ENCODE measurements at regions not wholly inside any gene's neighbourhood (a gene's known extent, or its start where the extent isn't known, plus 50 kb on each side); places are given as distances from the start of the nearest gene placed in this dataset.

DNA sequence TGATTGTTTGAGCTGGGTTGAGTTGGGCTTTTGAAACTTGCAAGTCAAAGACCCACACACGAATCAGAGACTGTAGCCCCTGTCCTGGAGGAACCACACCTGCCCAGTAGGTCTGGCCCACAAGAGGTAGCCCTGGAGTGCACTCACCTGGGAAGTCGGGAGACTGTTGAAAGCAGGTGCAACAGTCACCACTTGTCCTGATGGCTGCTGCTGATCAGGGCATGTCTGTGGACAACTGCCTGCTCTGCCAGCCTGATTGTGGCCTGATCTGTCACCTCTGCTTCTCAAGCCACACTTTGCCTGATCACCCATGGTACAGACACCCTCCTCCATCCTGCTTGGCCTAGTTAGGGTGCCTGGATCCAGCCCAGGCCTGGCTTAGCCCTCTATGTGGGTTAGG, 105.0 kb upstream of the HAAO start:
- no peak for DNase-seq (ENCODE audit: low read depth)

- no peak for DNase-seq (ENCODE audit: low read depth)
Measured at GRCh38 chr2:42895791-42896135, 103.4 kb upstream of the HAAO start.

- no peak for DNase-seq (ENCODE audit: low read depth)
Measured at GRCh38 chr2:42895134-42895790, 102.9 kb upstream of the HAAO start.

DNA sequence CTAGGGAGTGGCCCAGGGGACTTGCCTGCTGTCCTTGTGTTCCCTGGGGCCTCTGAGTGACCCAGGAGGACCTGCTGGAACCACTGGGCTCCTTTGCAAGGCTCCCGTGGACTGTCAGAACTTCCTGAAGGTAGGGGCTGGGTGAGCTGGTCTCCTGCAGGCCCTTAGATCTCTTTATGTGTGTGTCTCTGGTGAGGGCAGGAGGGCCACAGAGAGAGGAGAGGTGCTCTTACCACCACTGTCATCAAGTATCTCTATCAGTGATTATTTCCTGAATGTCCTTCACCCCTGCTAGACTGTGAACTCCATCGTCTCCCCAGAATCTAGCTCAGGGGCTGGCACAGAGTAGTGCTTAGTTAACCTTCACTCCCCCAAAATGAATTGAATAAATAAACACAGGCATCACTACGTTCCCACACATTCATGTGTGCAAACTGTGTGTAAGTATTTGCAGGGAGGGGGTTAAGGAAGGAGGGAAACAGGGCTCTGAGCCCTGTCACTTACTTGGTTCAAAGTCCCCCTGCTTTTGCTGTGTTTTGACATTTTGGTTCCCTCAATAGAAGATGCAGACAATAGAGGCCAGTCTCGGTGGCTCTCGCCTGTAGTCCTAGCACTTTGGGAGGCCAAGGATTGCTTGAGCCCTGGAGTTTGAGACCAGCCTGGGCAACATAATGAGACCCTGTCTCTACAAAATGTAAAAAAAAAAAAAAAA, 100.8 kb upstream of the HAAO start:
- no peak for DNase-seq (ENCODE audit: low read depth)

DNA sequence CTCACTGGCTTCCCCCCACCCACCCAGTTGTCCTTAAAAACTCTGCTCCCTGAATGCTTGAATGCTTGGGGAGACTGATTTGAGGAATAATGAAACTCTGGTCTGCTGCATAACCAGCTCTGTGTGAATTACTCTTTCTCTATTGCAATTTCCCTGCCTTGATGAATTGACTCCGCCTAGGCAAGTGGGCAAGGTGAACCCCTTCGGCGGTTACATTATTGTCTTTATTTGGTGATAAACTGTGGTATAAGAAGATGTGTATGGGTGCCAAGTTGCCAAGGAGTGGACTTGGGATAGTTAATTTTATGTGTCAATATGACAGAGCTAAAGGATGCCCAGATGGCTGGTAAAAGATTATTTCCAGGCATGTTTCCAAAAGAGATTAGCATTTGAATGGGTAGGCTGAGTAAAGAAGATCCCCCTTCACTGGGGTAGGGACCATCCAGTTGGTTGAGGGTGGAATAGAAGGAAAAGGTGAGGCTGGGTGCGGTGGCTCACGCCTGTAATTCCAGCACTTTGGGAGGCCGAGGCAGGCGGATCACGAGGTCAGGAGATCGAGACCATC, 98.5 kb upstream of the HAAO start:
- no peak for DNase-seq (ENCODE audit: low read depth)

- no peak for DNase-seq (ENCODE audit: low read depth)
Measured at GRCh38 chr2:42888321-42889245, 96.2 kb upstream of the HAAO start.

DNA sequence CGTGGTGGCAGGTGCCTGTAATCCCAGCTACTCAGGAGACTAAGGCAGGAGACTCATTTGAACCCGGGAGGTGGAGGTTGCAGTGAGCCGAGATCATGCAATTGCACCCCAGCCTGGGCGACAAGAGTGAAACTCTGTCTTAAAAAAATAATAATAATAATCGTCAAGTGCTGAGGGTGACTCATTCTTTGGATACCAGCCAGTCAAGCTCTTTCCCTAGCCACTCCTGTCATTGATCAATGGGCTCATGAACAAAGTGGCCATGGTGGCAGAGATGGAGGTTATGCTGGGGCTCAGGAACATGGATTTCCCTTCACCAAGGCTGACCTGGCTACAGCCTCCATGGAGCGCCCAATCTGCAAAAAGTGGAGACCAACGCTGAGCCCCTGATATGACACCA, 94.5 kb upstream of the HAAO start:
- no peak for DNase-seq (ENCODE audit: low read depth)

DNA sequence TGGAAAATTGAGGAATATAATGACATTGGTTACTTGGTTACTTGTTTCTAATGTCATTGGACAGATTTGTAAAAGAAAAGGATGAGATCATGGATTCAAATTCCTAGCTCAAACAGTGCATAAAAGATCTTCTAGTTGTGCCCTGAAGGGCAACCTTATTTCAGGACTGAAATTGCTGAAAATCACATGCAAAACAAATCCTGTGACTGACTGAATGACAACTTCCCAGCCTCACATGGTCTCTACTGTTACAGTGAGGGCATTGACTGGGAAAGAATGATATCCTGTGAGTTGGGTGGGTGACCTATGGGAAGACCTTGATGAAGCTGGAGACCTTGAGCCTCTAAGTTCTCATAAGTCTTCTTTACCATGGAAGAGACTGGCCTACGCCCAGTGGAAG, 90.4 kb upstream of the HAAO start:
- no peak for DNase-seq (ENCODE audit: low read depth)

GRCh38 chr2:42881732-42882131, 89.3 kb upstream of the HAAO start:
- no peak for DNase-seq (ENCODE audit: low read depth)

DNA sequence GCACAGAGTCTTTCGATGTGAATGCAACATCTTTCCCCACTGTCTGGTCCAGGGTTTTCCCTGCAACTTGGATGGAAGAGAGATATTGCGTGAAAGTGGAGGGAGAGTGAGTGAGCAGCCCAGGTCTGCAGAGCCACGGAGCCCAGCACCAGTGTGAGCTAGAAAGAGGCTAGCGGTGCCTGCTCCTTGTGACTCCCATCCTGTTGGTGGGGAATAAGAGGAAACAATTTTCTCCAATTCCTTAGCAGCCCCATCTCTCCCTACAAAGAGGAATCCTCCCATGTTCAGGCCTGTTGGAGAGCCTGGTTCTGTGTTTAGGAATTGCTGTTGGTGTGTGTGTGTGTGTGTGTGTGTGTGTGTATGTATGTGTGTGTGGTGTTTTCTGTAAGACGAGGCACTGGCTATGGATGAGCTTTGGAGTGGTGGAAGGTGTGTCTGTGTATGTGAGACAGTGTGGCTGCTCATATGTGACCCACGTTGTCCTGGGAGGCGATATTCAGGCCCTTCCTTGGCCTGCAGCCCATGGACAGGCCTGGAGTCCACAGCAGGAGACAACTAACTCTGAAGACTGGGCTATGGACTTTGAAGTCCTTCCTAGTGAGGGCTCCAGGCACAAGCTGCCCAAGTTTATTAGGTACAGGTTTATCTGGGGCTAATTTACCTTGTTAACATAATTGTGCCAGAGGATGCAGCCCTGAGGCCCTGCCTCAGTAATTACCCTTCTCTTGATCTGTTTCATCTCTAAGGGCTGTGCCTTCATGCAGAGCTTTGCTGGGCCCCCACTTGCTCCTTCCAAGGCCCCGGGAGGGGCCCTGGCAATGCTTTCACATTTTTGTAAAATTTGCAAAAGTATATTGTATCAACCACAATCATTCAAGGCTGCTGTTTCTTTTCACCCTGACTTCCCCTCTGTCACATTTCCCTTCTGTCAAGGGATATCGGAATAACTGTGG, 88.6 kb upstream of the HAAO start:
- DNase-seq (ENCODE audit: low read depth), result no peak

DNA sequence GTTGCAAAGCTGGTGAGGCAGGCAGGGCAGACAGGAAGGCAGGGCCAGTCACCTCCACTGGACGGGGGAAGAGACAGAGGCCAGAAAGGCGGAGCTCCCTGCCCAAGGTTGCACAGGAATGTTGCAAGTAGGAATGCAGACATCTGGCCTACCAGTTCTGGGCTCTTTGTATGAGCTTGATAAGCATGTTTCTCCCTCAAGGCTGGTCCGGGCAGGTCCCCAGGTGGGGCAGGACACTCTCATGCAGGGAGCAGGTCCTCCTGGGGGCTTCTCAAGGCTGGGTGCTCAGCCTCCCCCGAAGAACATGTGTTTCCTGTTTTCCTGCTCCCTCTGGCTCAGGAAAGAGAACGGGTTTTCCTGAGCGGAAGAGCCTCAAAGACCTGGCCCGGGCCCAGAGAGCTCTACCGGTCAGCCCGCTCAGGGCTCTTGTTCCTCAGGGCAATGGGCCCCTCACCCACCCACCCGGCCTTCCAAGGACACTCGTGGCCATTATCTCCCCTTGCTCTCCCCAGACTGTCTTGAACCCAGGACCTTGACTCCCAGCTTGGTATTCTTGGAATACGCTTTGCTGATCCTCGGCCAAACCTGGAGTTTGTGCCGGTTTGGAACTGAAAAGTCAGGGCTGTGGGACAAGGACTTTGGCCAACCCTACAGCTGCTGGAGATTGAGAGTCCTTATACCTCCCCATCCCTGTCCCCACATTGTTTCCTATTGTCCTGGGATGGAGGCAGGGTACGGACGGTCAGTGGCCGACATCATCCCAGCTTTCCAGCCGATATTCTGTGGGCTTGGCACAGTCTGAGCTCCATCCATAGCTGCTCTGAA, 87.7 kb upstream of the HAAO start:
- DNase-seq (ENCODE audit: low read depth), result no peak

DNA sequence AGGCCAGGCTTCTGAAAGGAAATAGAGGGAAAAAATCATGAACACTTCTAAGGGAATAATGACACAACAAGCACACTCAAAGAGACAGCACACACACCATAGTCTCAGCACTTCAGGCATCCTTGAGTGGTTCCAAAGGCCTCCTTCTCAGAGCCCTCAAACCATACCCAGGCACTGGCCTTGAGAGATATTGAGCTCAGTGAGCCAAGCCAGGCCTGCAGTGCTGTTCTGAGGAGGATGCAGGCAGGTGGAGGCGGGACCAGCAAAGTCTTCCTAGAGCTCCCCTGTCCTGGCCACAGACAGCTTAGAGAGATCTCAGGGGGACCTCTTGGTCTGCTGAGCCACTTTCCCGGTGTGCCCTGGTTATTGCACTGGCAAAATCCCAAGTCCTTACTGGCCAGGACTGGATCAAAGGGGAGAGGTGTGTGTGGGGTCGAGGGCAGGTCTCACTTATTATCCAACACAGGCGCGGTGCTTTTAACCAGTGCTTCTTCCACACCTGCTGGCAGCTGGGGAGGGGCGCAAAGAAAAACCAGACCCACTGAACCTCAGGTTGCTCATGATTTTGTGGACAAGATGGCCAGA, 86.8 kb upstream of the HAAO start:
- DNase-seq (ENCODE audit: low read depth), result no peak

DNA sequence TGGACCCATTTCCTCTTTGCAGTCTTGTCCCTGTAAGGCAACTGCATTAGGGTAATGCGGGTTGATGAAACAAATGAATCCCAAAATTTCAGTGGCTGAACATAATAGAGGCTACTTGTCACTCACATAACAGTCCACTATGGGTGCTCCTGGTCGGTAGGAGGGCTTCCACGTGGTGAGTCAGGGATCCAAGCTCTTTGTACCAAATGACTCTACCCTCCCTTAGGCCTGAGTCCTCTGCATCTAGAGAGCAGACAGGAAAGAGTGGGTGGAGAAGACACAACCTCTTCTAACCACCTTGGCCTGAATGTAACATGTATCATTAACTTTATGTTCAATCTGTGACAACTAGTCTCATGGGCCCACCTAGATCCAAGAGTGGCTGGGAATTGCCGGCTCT, 86.2 kb upstream of the HAAO start:
- no peak for DNase-seq (ENCODE audit: low read depth)

DNA sequence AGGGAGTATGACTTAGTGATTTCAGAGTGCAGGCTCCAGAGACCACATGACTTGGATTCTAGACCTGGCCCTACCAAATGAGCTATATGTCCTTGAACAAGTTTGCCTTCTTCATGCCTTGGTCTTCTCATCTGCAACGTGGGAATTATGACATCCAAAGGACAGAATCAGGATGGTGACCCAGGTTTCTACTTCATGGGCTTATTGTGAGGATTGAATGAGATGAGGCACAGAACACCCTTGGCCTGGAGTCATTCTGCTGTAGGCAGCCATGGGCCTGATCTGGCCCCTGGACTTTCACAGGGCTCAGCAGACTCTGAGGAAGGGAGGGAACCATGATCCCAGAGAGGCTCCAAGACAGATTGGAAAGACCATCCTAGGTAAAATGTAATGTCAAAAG, 85.6 kb upstream of the HAAO start:
- DNase-seq (ENCODE audit: low read depth), result no peak

DNA sequence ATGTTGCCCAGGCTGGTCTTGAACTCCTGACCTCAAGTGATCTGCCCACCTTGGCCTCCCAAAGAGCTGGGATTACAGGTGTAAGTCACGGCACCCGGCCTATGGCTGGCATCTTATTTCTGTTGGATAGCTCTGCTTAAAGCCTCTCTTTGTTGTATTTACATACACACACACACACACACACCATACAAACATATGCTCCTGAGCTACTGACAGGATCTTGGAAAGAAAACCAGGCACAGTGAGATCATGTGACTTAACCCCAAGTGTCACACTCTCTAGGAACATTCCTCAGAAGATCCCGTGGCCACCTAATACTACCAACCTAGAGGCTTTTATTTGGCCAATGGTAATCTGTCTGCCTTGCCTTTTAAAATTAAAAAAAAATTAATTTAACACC, 85.1 kb upstream of the HAAO start:
- no peak for DNase-seq (ENCODE audit: low read depth)

DNA sequence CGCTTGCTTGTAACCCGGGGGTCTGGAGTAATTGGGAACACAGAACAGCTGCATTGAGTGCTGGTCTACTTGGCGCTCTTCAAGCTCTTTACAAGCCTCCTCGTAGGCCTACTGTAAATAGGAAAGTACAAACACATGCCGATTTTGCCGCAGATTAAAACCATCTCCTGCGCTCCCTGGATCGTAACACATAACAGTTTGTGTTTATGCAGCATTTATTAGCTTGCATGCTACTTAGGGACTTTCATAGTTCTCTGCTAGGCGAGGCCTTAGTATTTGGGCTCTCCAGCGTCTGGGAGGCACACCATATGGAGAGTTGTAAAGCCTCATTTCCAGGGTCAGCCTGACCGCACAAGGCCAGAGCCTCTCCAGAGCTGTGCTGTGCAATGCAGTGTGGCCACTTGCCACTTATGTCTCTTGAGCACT, 84.0 kb upstream of the HAAO start:
- no peak for DNase-seq (ENCODE audit: low read depth)

DNA sequence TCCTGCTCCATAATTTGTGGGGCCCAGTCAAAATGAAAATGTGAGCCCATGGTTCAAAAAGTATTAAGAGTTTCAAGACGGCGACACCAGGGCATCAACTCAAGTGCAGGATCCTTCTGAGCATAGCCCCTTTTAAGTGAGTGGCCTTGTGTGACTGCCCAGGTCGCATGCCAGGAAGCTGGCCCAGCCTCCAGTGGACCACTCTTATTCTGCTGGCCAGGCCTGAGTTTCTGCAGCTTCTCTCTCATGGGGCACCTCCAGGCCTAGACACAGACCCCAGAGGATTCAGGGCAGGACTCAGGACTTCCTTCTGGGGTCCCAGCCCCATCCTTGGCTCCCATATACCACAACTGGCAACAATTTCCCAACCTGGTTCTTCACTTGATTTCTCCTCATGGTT, 83.5 kb upstream of the HAAO start:
- DNase-seq (ENCODE audit: low read depth), result no peak

DNA sequence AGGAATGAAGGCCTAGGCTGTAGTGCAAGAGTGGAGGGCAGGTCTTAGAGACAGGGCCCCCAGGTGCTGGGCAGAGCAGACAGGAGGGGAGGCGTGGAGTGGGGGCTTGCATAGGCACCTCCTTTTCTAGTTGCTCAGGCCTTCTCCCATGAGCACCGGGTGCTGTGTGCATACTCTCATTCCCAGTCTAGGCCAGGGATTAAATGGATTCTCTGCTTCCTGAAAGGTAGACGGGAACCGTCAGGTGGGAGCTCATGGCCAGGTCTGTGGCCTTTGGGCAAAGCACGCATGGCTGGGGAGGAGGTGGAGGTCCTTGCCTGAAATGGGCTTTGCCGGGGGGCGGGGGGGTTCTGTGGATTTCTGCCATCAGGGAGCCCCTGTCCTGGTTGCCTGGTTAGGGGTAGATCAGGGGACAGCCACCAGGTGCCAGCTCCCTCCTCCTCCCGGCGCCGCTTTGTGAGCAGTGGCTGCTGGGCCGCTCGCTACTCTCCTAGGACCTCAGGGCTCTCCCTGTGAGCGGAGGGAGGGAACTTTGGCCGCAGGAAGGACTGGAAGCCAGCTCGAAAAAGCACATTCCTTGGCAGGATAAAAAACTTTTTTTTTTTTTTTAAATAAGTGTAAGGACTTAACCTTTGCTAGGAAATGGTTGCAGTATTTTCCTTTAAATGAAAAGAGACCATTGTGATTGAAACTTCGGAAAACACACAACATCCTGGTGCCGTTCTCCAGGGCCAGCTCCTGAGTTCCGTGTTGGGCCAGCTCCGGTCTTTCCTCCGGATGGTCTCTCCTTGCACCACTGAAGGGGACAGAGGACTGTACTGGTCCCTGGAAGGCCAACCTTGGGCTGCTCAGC, 82.8 kb upstream of the HAAO start:
- no peak for DNase-seq (ENCODE audit: low read depth)

GRCh38 chr2:42872721-42873120, 80.3 kb upstream of the HAAO start:
- no peak for DNase-seq (ENCODE audit: low read depth)
